ENCODE measurements at regions not wholly inside any gene's neighbourhood (a gene's known extent, or its start where the extent isn't known, plus 50 kb on each side); places are given as distances from the start of the nearest gene placed in this dataset.
"Not testable (repeated sequence)": the region's sequence is repeated elsewhere in the genome, so short reads cannot be mapped to it uniquely, and the experiment has no call there.

- not testable (repeated sequence) for TF ChIP-seq CTCF (IDR thresholded peaks at IDR 0.05; ENCODE audit: poor library complexity); EZH2phosphoT487 (IDR thresholded peaks at IDR 0.05; ENCODE audit: low read depth, severe bottlenecking, unreplicated experiment)
These were observed 862.7 kb downstream of the ZPLD1 start for GRCh38 chr3:103297502-103297901.
